ENCODE measurements at regions not wholly inside any gene's neighbourhood (a gene's known extent, or its start where the extent isn't known, plus 50 kb on each side); places are given as distances from the start of the nearest gene placed in this dataset.

DNA sequence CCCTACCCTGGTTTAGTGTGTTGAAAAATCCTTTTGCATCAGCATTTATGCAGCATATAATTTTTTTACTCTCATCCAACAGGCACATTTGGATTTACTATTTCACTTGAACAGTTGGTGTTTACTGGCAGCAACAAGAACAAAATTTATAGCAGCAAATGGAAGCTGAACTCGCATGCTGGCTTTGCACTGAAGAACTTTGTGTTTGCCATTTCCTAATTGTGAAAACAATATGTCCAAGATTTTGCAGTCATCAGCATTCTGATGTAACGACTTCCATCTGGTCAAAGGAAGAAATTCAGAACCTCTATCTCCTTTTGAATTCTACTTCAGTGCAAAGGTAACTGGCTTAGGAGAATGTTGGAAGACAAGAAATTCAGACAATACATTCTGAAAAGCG, 131.0 kb downstream of the DLEU7 start:
- H3K9me3 ChIP-seq (replicated peaks) = no peaks in the 10 kb centered on the region
- no peak overlapping the region for H3K27ac ChIP-seq
- no peak for DNase-seq (ENCODE audit: low read depth in 1 of 2, low spot score in 2 of 2)
- no peaks in the 10 kb centered on the region for H3K36me3 ChIP-seq
- no peaks in the 10 kb centered on the region for H3K27me3 ChIP-seq (replicated peaks)
- no peak overlapping the region for H3K4me3 ChIP-seq
- H3K4me1 ChIP-seq (replicated peaks) = peaks cover 14% of the 10 kb centered on the region

DNA sequence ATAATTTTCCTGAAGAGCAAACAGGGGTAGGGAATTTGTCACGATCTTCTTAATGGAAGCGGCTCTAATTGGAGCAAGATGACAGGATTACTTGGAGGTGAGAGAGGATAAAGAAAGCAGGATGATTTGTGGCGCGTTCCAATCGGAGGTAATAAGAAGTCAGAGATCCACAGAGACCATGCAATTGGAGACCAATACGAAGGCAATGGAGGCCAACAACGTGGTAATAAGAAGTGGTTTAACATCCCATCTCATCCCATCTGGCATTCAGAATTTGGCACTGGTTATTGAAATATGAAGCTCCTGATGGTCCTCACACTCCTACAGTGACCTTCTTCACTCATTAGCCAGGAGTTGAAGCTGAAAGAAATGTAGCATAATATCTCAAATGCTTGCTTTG, 130.6 kb downstream of the DLEU7 start:
- Histone ChIP-seq H3K9me3 (replicated peaks) (no peaks in the 10 kb centered on the region), H3K4me3 (no peak overlapping the region), H3K36me3 (no peaks in the 10 kb centered on the region), H3K4me1 (replicated peaks) (peaks cover 14% of the 10 kb centered on the region), H3K27ac (no peak overlapping the region), H3K27me3 (replicated peaks) (no peaks in the 10 kb centered on the region)
- no peak for DNase-seq (ENCODE audit: low read depth in 1 of 2, low spot score in 2 of 2)

DNA sequence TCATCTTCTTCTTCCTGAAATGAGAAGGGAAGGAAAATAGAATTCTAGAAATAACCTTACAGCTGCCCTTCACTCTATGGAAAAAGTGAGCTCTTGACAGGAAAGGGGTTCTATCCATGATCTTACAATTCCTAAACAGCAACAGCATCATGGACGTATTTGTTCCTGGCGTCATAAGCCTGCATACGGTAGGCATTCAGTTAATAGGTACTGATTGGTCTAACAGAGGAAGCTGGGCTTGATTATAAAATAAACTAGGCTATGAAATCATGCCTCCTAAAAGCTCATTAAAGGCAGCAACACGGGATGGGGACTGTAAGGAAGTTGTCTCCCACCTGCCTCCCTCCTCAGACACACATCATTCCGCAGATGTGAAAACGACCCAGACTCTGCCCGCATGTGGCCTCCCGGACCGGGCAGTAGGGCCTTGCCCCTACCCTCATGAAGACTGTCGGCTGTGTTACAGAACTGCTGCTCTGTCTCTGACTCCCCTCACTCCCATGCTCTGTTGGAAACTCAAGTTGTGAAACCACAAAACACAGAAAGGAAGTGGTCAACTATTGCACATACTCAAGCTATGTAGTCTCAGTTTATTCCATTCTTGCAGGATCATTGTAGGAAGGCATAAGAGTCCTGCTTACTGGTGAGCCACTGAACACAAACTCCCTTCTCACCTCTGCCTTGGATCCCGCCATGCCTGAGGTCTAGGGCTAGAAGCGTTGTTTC, 129.8 kb downstream of the DLEU7 start:
- Histone ChIP-seq H3K9me3 (replicated peaks) (no peaks in the 10 kb centered on the region), H3K4me3 (no peak overlapping the region), H3K36me3 (no peaks in the 10 kb centered on the region), H3K4me1 (replicated peaks) (peaks cover 14% of the 10 kb centered on the region), H3K27ac (peak overlapping the region; percentile 45), H3K27me3 (replicated peaks) (no peaks in the 10 kb centered on the region)
- peak; percentile 50 to 55 for DNase-seq (ENCODE audit: low read depth in 1 of 2, low spot score in 2 of 2)

DNA sequence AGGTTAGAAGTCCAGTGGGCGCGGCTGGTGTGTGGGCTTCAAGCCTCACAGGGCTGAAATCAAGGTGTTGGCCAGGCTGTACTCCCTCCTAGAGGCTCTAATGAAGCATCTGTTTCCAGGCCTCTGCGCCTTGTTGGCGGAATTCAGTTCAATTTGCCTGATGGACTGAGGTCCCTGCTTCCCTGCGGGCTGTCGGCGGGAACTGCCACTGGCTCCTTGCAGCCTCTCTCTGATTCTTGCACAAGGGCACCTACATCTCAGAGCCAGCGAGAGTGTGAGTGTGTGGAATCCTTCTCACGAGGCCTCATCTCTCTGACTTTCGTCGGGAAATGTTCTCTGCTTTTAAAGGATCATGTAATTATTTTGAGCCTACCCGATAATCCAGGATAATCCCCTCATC, 128.6 kb downstream of the DLEU7 start:
- Histone ChIP-seq H3K4me1 (replicated peaks) (peaks cover 14% of the 10 kb centered on the region), H3K36me3 (no peaks in the 10 kb centered on the region), H3K4me3 (no peak overlapping the region), H3K9me3 (replicated peaks) (no peaks in the 10 kb centered on the region), H3K27ac (no peak overlapping the region), H3K27me3 (replicated peaks) (no peaks in the 10 kb centered on the region)
- DNase-seq (ENCODE audit: low read depth in 1 of 2, low spot score in 2 of 2) = no peak

GRCh38 chr13:50715402-50716146, 127.9 kb downstream of the DLEU7 start:
- no peak for DNase-seq (ENCODE audit: low read depth in 1 of 2, low spot score in 2 of 2)
- no peaks in the 10 kb centered on the region for H3K9me3 ChIP-seq (replicated peaks)
- no peak overlapping the region for H3K4me3 ChIP-seq
- H3K27me3 ChIP-seq (replicated peaks) = no peaks in the 10 kb centered on the region
- peaks cover 14% of the 10 kb centered on the region for H3K4me1 ChIP-seq (replicated peaks)
- H3K36me3 ChIP-seq = no peaks in the 10 kb centered on the region
- H3K27ac ChIP-seq = no peak overlapping the region

DNA sequence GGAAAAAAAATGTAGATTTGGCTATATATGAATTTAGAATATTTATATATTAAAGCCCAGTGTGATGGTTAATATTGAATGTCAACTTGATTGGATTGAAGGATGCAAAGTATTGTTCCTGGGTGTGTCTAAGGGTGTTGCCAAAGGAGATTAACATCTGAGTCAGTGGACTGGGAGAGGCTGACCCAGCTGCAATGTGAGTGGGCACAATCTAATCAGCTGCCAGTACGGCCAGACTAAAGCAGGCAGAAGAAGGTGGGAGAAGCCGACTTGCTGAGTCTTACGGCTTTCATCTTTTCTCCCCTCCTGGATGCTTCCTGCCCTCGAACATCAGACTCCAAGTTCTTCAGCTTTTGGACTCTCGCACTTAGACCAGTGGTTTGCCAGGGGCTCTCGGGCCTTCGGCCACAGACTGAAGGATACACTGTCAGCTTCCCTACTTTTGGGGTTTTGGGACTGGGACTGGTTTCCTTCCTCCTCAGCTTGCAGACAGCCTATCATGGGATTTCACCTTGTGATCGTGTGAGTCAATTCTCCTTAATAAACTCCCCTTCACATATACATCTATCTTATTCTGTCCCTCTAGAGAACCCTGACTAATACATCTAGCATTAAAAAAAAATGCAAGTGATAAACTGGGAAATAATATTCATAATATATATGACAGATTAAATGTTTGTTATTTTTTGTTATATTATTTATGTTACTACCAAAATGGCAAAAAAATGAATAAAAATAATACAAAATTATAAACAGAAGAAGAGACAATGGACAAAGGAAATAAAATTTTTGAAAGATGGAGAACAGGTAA, 122.4 kb downstream of the DLEU7 start:
- Histone ChIP-seq H3K4me3 (no peak overlapping the region), H3K27ac (no peak overlapping the region), H3K27me3 (replicated peaks) (no peaks in the 10 kb centered on the region), H3K36me3 (no peaks in the 10 kb centered on the region), H3K4me1 (replicated peaks) (no peaks in the 10 kb centered on the region), H3K9me3 (replicated peaks) (no peaks in the 10 kb centered on the region)
- no peak for DNase-seq (ENCODE audit: low read depth in 1 of 2, low spot score in 2 of 2)

DNA sequence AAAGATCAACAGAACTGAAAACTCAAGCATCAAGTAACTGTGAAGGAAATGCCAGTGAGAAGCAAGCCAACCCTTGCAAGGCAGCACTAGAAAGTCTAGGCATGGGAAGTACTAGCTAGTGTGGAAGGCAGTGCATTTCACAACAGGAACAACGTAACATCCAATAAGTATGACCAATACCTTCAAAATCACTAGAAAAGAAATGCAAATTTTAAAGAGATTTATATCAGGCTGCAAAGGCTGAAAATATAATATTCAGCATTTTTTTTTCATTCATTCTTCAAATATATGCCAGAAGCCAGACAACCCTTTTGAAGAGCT, 121.9 kb downstream of the DLEU7 start:
- DNase-seq (ENCODE audit: low read depth in 1 of 2, low spot score in 2 of 2) = no peak
- no peaks in the 10 kb centered on the region for H3K27me3 ChIP-seq (replicated peaks)
- no peak overlapping the region for H3K27ac ChIP-seq
- no peaks in the 10 kb centered on the region for H3K4me1 ChIP-seq (replicated peaks)
- H3K9me3 ChIP-seq (replicated peaks) = no peaks in the 10 kb centered on the region
- H3K36me3 ChIP-seq = no peaks in the 10 kb centered on the region
- H3K4me3 ChIP-seq = no peak overlapping the region

DNA sequence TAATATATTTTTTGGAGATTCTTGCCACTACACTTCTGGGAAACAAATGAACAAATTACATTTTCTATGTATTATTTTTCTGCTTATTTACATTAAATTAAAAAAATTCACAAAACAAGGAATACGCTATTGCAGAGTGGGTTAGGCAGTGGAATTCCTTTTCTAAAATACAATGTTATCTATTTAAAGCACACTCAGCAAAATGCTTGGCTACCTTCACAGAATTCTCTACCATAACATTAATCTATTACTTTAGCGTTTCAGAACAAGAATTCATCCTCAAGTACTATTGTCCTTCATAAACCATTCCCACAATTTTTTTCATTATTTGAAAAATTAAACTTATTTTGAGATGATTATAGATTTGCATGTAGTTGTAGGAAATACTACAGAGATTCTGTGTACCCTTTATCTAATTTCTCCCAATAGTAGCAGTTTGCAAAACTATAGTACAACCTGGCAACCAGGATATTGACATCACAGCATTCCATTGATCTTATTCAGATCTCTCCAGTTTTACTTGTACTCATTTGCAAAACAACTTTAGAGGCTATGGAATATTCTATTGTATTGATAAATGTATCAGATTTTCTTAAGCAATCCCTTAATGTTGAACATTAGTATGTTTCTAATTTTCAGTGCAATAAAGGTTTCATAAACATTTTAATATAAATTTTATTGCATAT, 120.9 kb downstream of the DLEU7 start:
- Histone ChIP-seq H3K9me3 (replicated peaks) (no peaks in the 10 kb centered on the region), H3K4me3 (no peak overlapping the region), H3K36me3 (no peaks in the 10 kb centered on the region), H3K27ac (no peak overlapping the region), H3K4me1 (replicated peaks) (no peaks in the 10 kb centered on the region), H3K27me3 (replicated peaks) (no peaks in the 10 kb centered on the region)
- no peak for DNase-seq (ENCODE audit: low read depth in 1 of 2, low spot score in 2 of 2)

DNA sequence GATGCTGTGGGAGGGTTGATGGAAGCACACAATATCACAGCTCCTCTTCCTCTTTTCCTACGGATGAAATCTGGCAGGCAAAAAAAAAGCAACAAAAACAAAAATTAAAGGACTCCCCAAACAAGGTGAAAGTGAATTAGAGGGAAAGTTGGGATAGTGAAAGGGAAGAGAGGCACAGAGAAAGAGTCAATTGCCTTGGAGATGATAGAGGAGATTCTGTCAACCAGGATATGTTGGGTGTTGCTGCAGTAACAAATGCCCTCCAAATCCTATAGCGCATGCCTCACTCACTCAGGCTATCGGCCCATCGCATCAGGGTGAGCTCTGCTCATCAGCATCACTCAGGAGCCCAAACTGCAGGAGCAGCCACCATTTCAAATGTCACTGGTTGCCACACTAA, 119.1 kb downstream of the DLEU7 start:
- Histone ChIP-seq H3K27ac (no peak overlapping the region), H3K4me1 (replicated peaks) (no peaks in the 10 kb centered on the region), H3K4me3 (no peak overlapping the region), H3K9me3 (replicated peaks) (no peaks in the 10 kb centered on the region), H3K36me3 (no peaks in the 10 kb centered on the region), H3K27me3 (replicated peaks) (no peaks in the 10 kb centered on the region)
- no peak for DNase-seq (ENCODE audit: low read depth in 1 of 2, low spot score in 2 of 2)

DNA sequence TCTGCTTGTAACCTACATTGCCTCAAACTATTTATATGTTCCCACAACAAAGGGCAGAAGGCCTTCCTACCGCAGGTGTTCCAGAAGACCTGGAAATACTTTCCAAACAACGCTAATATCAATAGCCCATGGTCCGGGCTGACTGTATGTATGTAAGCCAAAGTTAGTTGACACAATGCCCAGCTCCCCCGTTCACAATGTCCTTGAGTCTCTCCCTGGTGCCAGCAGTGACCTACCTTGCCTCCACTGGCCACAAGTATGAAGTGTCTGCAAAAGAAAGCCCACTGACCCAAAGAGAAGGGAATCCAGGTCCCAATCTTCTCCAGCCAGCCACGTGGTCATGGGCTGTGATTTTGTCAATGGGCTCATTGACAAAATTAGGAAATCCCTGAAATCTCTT, 118.6 kb downstream of the DLEU7 start:
- no peaks in the 10 kb centered on the region for H3K4me1 ChIP-seq (replicated peaks)
- no peaks in the 10 kb centered on the region for H3K36me3 ChIP-seq
- no peak for DNase-seq (ENCODE audit: low read depth in 1 of 2, low spot score in 2 of 2)
- no peak overlapping the region for H3K27ac ChIP-seq
- H3K27me3 ChIP-seq (replicated peaks) = no peaks in the 10 kb centered on the region
- H3K9me3 ChIP-seq (replicated peaks) = no peaks in the 10 kb centered on the region
- H3K4me3 ChIP-seq = no peak overlapping the region

DNA sequence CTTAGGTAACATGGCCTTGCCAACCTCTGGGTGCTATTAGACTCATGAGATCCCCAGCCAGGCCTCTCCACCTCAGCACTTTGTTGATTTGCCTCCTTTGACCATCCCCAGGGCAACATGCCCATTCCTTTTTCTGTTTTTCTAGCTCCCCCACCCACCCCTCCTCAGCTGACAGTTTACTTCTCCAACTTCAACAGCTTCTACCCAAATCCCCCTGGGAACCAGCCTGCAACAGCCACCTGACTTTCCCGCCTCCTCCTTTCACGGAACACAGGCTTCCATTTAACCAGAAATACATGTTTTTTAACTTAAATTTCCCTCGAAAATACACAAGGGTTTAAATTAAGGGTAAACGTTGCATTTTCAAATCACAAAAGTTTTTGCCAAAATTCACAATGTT, 117.3 kb downstream of the DLEU7 start:
- Histone ChIP-seq H3K36me3 (no peaks in the 10 kb centered on the region), H3K4me3 (no peak overlapping the region), H3K4me1 (replicated peaks) (peaks cover 2% of the 10 kb centered on the region), H3K27me3 (replicated peaks) (no peaks in the 10 kb centered on the region), H3K9me3 (replicated peaks) (no peaks in the 10 kb centered on the region), H3K27ac (no peak overlapping the region)
- DNase-seq (ENCODE audit: low read depth in 1 of 2, low spot score in 2 of 2) = no peak

DNA sequence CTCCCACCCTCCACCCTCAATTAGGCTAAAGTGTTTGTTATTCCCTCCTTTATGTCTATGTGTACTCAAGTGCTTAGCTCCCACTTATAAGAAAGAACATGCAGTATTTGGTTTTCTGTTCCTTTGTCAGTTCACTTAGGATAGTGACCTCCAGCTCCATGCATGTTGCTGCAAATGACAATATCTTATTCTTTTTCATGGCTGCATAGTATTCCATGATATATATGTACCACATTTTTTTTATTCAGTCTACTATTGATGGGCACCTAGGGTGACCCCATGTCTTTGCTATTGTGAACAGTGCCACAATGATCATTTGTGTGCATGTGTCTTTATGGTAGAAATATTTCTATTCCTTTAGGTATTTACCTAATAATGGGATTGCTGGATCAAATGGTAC, 114.3 kb downstream of the DLEU7 start:
- no peak for DNase-seq (ENCODE audit: low read depth in 1 of 2, low spot score in 2 of 2)
- no peak overlapping the region for H3K4me3 ChIP-seq
- H3K9me3 ChIP-seq (replicated peaks) = no peaks in the 10 kb centered on the region
- H3K27me3 ChIP-seq (replicated peaks) = no peaks in the 10 kb centered on the region
- H3K36me3 ChIP-seq = no peaks in the 10 kb centered on the region
- H3K27ac ChIP-seq = no peak overlapping the region
- H3K4me1 ChIP-seq (replicated peaks) = peaks cover 11% of the 10 kb centered on the region

DNA sequence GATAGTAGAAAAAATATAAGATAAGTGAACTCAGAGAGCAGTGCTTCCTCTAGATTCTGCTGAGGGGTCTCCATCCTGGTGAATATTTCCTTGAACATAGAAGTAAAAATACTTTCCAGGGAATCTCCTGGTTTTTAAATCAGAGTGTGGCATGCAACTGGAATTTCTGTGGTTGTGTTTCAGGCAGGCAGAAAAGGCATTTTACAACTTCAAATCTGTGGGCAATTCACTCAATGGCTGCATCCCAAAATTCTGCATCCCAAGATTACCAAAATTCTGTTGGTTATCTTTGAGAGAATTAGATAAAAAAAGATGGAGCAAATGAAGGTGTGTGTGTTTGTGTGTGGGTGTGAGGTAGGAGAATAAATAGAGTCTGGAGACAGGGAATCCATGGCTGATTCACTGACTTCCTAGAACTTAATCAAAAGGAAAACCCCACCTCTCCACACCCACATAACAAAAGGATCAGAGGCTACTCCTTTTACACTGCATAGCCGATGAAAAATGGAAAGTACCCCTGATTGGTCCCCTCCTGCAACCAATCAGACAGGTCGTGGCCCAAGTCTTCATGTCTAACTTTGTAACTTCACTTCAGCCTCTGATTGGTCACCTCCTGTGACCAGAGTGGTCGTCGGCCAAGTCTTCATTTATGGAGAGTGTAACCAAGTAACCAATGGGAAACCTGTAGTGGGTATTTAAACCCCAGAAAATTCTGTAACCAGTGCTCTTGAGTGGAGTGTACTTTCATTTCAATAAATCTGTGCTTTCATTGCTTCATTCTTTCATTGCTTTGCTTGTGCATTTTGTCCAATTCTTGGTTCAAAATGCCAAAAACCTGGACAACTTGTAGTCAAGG, 112.8 kb downstream of the DLEU7 start:
- H3K9me3 ChIP-seq (replicated peaks) = no peaks in the 10 kb centered on the region
- H3K36me3 ChIP-seq = no peaks in the 10 kb centered on the region
- DNase-seq (ENCODE audit: low read depth in 1 of 2, low spot score in 2 of 2) = no peak
- H3K4me1 ChIP-seq (replicated peaks) = peaks cover 26% of the 10 kb centered on the region
- no peaks in the 10 kb centered on the region for H3K27me3 ChIP-seq (replicated peaks)
- H3K4me3 ChIP-seq = no peak overlapping the region
- H3K27ac ChIP-seq = peak overlapping the region; percentile 33; the same call in 1 of the 2 replicates

All from SJSA1 (cell line).